NCI-H748 treated with DMSO at 0.1 percent for 48 hours (cell line): ENCODE measurements at regions not wholly inside any gene's neighbourhood (a gene's known extent, or its start where the extent isn't known, plus 50 kb on each side); places are given as distances from the start of the nearest gene placed in this dataset.
"Not testable (repeated sequence)": the region's sequence is repeated elsewhere in the genome, so short reads cannot be mapped to it uniquely, and the experiment has no call there.

Experiments
- DNase-seq: peaks from one replicate; lab custom pipeline; 2025; lab: John Stamatoyannopoulos, UW

DNA sequence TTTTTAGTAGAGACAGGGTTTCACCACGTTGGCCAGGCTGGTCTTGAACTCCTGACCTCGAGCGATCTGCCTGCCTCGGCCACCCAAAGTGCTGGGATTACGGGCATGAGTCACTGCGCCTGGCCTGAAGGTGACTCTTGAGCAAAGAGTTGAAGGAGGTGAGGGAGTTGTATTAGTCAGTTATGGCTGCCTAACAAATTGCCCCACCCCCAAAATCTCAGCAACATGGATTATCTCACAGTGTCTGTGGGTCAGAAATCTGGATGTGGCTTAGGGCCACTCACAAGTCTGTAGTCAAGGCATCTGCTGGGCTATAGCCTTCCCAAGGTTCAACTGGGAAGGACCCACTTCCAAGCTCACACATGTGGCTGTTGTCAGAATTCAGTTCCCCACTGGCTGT, 52.8 kb upstream of the ADGRE5 start:
- DNase-seq: no peak

- DNase-seq: not testable (repeated sequence)
Measured at GRCh38 chr19:14327061-14327460, 54.2 kb upstream of the ADGRE5 start.

- DNase-seq: no peak
Measured at GRCh38 chr19:14325863-14326262, 55.4 kb upstream of the ADGRE5 start.

DNA sequence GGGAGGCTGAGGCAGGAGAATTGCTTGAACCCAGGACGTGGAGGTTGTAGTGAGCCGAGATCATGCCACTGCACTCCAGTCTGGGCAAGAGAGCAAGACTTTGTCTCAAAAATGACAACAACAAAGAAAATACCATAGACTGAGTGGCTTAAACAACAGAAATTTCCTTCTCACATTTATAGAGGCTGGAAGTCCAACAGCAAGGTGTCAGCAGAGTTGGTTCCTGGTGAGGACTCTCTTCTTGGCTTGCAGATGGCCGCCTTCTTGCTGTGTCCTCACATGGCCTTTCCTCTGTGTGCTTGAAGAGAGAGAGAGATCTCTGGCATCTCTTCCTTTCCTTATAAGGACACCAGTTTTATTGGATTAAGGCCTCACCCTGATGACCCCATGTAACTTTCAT, 56.1 kb upstream of the ADGRE5 start:
- DNase-seq: no peak

DNA sequence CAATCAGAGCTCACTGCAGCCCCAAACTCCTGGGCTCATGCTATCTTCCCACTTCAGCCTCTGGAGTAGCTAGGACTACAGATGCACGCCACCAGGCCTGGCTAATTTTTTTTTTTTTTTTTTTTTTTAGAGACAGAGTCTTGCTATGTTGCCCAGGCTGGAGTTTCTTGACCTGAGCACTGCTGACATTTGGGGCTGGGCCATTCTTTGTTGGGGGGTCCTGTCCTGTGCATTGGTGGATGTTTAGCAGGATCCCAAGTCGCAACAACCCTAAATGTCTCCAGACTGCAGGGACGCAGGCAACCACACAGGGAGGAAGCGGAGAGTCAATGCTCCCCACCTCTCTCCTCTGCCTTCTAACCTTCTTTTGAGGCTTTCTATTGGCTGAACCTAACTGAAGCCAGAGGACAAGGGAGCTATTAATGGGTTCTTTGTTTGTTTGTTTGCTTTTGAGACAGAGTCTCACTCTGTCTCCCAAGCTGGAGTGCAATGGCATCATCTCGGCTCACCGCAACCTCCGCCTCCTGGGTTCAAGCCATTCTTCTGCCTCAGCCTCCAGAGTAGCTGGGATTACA, 58.3 kb upstream of the ADGRE5 start:
- no peak for DNase-seq

DNA sequence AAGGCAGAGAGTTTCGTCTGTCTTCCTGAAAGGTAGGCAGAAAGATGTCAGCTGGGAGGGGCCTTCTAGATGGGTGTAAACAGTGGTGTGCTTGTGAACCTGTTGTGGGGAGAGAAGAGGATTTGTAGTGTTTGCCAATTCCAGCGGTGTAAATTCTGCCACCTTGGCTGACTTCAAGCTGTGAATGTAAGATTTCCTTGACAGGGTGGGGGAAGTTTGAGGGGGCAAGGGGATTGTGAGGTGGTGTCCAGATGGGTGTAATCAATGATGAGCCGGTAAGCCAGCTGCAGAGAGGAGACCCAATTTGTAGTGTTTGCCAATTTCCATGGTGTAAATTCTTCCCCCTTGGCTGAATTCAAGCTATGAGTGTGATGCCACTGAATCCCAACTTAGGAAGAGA, 61.0 kb upstream of the ADGRE5 start:
- no peak for DNase-seq

GRCh38 chr19:14319720-14320119, 61.5 kb upstream of the ADGRE5 start:
- not testable (repeated sequence) for DNase-seq

- no peak for DNase-seq
Measured at GRCh38 chr19:14318873-14319272, 62.4 kb upstream of the ADGRE5 start.

- no peak for DNase-seq
Measured at GRCh38 chr19:14317157-14317556, 64.1 kb upstream of the ADGRE5 start.

- no peak for DNase-seq
Measured at GRCh38 chr19:14315433-14315832, 65.8 kb upstream of the ADGRE5 start.

DNA sequence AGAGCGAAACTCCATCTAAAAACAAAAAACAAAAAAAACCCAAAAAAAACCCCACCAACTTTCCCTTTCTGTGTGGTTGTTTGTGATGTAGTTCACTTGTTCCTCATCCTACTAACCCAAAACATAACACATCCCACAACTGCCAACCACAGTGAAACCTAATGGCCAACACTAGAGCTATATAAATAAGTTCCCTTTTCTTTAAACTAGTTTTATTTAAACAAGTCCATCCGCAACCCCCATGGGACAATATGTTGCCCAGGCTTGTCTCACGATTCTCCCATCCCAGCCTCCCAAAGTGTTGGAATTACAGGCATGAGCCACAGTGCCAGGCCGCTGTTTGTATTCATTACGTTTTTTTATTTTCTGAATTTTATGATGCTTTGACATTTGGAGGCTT, 71.2 kb upstream of the ADGRE5 start:
- DNase-seq: no peak

GRCh38 chr19:14305706-14306105, 75.5 kb upstream of the ADGRE5 start:
- no peak for DNase-seq

DNA sequence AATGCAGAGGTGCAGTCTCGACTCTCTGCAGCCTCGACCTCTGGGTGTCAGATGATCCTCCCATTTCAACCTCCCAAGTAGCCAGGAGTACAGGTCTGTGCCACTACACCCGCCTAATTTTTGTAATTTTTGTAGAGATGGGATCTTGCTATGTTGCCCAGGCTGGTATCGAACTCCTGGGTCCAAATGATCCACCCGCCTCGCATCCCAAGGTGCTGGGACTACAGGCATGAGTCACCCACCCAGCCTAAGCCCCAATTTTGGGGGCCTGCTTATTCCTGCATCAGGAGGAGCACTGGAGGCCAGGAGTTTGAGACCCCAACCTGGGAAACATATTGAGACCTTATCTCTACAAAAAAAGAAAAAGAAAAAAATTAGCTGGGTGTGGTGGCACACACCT, 80.1 kb upstream of the ADGRE5 start:
- DNase-seq: no peak

- peak; percentile 2 for DNase-seq
Measured at GRCh38 chr19:14300303-14300702, 80.9 kb upstream of the ADGRE5 start.

GRCh38 chr19:14299224-14299827, 81.9 kb upstream of the ADGRE5 start:
- DNase-seq: not testable (repeated sequence)

DNA sequence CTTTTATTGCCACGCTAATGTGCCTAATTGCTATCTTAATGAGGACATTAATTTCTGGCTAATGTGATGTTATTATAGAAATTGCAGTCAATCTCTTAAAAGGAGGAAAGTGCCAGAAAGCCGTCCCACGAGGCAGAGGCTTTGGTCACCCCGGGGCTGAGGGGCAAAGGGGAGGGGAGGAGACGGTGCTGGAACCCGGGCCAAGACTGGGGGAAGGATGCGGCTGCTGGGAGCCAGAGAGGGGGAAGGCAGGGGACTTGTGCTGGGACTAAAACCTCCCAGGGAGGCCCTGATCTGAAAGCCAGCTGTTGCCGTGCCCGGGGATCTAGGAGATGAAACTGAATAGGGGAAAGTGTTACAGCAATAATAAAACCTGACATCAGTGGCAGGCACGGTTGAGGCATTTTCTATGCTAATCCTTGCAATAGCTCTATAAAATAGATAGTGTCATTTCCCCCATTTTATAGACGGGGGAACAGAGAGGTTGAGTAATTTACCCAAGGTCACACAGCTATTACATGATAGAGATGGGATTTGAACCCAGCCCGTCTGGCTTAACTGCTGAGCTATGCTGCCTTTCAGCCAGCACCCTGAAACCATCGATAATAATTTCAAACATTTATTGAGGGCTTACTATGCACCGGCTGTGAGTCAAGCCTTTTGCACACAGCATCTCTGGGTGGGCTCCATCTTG, 83.2 kb upstream of the ADGRE5 start:
- DNase-seq: not testable (repeated sequence)

- DNase-seq: not testable (repeated sequence)
Measured at GRCh38 chr19:14294974-14295373, 86.3 kb upstream of the ADGRE5 start.

GRCh38 chr19:14293816-14294170, 87.5 kb upstream of the ADGRE5 start:
- DNase-seq: not testable (repeated sequence)

DNA sequence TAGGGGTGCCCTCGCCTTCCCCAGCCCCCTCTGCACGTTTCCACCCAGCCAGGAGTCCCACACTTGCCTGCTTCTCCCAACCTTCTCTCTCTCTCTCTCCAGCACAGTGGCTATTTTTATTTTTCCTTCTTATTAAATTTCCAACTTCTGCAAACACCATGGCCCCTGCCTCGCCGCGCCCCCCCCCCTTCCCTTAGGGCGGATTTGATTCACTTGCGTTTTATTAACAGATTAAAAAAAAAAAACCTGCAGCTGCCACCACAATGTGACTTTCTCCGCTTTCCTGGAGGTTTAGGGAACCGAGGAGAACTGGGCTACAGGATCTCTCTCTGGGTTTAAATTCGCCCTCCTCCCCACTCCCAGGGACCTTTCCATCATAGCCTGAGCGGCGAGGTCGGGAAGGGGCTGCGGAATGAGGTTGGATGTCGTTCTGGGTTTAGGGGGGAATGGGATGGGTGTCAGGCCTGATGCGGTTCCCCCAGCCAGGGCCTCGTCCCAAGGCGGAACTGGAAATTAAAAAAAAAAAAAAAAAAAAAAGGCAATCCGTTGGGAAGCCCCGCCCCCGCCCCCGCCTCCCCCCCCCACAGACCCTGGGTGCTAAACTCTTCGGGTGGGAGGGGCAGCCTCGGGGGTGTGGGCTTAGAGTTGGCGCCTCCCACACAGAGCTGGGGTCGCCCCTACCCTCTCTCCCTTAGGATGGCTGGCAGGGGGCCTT, 87.3 kb upstream of the ADGRL1 start:
- DNase-seq: not testable (repeated sequence)

DNA sequence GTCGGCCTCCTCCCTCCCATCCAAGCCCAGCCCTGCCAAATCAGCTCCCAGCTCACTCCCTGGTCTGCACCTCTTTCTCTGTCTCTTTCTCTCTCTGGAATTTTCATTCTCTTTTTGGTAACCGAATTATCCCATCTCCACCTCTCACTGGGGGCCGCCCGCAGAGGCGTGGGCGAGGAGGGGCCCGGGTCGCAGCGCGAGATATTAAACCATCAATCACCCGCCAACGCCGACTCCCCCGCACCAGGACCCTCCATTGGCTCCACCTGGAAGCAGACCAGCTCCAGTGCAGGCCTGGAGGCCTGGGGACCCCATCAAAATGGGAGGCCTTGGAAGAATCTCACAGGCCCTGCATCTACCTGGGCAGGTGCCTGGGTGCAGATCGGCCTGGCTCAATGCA, 83.8 kb upstream of the ADGRL1 start:
- not testable (repeated sequence) for DNase-seq

- not testable (repeated sequence) for DNase-seq
Measured at GRCh38 chr19:14287837-14288236, 81.9 kb upstream of the ADGRL1 start.

DNA sequence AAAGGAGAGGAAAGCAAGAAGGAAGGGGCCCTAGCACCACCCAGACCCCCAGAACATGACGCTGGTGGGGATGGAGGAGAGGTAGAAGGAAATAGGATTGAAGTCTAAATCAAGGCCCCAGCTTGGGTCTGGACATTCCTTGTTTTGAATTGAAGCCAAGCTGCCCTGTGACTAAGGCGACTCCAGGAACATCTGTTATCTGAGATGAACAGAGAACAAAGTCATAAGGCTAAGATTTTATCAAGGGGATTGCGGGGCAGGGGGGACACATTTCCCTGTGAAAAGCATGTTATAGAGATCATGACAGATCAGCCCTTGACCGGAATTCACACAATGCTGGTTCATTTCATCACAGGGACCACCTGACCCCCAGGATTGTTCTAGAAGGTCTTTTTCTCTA, 80.6 kb upstream of the ADGRL1 start:
- DNase-seq: not testable (repeated sequence)

DNA sequence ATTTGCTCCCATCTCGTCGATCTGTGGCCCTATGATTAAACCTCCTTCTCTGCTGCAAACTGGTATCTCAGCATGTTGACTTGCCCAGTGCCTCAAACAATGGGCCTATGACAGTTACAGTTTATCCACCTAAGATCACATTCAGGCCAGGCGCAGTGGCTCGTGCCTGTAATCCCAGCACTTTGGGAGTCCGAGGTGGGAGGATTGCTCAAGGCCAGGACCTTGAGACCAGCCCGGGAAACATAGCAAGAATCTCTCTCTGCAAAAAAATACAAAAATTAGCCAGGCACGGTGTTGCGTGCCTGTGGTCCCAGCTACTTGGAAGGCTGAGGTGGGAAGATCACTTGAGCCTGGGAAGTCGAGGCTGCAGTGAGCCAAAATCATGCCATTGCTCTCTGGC, 79.8 kb upstream of the ADGRL1 start:
- DNase-seq: not testable (repeated sequence)
